BE2C (cell line): ENCODE measurements at regions not wholly inside any gene's neighbourhood (a gene's known extent, or its start where the extent isn't known, plus 50 kb on each side); places are given as distances from the start of the nearest gene placed in this dataset.

ENCODE experiments used
- DNase-seq: peaks from one replicate; pipeline ENCODE4 v3.0.0-alpha.2; 2020
- H3K27me3 ChIP-seq: fragments of 250-450 bp; sonication (Bioruptor Pico); 2 replicates; pipeline ENCODE4 v1.5.1; 2020; ENCODE audit warnings: mild to moderate bottlenecking
- H3K36me3 ChIP-seq: fragments of 250-450 bp; sonication (Bioruptor Pico); 2 replicates; pipeline ENCODE4 v1.5.1; 2020; ENCODE audit warnings: mild to moderate bottlenecking
- H3K4me1 ChIP-seq: fragments of 250-450 bp; sonication (Bioruptor Pico); 2 replicates; pipeline ENCODE4 v1.5.1; 2020
- H3K4me3 ChIP-seq: 2 replicates; pipeline ENCODE4 v1.5.1; 2011; ENCODE audit warnings: low read depth, low read length
- H3K9me3 ChIP-seq: fragments of 250-450 bp; sonication (Bioruptor Pico); 2 replicates; pipeline ENCODE4 v1.5.1; 2020
- TF ChIP-seq, protein P1 (sequence below): IDR thresholded peaks from 2 replicates; pipeline ENCODE4 v1.5.1; 2012; ENCODE audit warnings: mild to moderate bottlenecking, low read depth, low read length

- no peak overlapping the region for H3K4me3 ChIP-seq
- no peaks in the 10 kb centered on the region for H3K9me3 ChIP-seq
- DNase-seq = no peak
- no peaks in the 10 kb centered on the region; the same call in 1 of the 2 replicates for H3K4me1 ChIP-seq
- TF ChIP-seq, protein P1, sequence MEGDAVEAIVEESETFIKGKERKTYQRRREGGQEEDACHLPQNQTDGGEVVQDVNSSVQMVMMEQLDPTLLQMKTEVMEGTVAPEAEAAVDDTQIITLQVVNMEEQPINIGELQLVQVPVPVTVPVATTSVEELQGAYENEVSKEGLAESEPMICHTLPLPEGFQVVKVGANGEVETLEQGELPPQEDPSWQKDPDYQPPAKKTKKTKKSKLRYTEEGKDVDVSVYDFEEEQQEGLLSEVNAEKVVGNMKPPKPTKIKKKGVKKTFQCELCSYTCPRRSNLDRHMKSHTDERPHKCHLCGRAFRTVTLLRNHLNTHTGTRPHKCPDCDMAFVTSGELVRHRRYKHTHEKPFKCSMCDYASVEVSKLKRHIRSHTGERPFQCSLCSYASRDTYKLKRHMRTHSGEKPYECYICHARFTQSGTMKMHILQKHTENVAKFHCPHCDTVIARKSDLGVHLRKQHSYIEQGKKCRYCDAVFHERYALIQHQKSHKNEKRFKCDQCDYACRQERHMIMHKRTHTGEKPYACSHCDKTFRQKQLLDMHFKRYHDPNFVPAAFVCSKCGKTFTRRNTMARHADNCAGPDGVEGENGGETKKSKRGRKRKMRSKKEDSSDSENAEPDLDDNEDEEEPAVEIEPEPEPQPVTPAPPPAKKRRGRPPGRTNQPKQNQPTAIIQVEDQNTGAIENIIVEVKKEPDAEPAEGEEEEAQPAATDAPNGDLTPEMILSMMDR = no peak
- no peaks in the 10 kb centered on the region for H3K36me3 ChIP-seq
- H3K27me3 ChIP-seq = no peaks in the 10 kb centered on the region
Observed at GRCh38 chr2:42944779-42945415, 152.5 kb upstream of the HAAO start.

- no peaks in the 10 kb centered on the region; the same call in 1 of the 2 replicates for H3K4me1 ChIP-seq
- no peak for DNase-seq
Observed at GRCh38 chr2:42942990-42943493, 150.7 kb upstream of the HAAO start.

DNA sequence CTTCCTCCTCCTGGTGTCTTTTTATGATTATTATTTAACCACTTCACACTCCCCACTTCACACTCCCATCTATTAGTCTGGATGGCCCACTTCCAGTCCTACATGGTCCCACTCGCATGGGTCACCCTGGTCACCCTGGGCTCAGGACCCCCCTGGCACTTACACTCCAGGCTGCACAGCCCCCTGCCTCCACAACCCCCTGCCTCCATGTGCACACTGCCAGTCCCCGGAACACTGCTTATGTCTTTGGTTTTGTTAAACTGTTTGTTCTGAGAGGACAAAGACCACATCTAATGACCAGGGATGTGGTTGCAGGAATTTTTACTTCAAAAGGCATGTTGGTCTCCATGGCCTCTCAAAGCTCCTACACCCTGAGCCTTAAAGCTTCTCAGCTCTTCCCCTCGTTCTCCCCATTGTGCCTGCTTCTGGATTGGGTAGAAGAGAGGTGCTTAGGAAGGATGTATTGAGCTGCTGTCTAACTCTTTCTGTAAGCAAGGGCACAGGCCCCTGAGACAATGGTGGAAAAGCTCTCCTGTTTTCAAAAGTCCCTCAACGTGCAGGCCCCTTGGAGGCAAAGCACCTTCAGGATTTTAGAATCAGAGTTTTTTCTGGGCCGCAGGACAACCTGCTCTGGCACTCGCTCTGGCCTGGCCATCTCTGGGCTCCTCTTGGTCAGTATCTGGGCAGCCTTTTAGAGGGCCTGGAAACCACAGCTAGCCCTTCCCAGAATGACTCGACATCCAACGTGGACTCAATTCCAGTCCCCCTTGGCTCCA, 150.0 kb upstream of the HAAO start:
- TF ChIP-seq, protein P1 = no peak
- Histone ChIP-seq H3K36me3 (no peaks in the 10 kb centered on the region), H3K4me1 (no peaks in the 10 kb centered on the region; the same call in 1 of the 2 replicates), H3K4me3 (no peak overlapping the region), H3K9me3 (no peaks in the 10 kb centered on the region), H3K27me3 (no peaks in the 10 kb centered on the region)
- DNase-seq = no peak

More at GRCh38 chr2:42942990-42943493, 150.7 kb upstream of the HAAO start:
- TF ChIP-seq, protein P1 = no peak
- Histone ChIP-seq H3K36me3 (no peaks in the 10 kb centered on the region), H3K27me3 (no peaks in the 10 kb centered on the region), H3K4me3 (no peak overlapping the region), H3K9me3 (no peaks in the 10 kb centered on the region)

DNA sequence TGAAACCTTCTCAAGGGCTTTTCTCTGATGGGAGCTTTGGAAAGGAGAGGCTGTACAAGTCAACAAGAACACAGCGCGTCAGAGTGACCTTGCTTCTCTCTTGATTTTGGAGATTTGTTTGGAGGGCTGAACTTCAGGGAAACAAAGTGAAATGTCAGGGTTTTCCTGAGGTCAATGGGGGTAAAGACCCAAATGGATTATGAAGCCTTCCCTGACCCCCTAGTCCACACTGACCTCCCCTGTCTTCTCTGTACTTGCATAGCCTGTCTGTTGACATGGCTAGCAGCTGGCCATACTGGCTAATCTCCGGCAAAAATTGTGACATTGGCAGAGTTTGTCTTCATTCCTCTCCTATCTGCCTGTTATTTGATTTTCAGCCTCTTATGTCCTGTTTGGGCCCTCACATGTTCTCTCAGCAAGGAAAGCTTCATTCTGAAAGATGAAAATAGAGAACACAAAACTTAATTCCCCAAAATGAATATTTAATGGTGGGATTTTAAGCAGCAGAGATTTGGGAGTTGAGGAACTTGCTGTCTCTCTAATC, 149.3 kb upstream of the HAAO start:
- TF ChIP-seq, protein P1 = no peak
- no peaks in the 10 kb centered on the region for H3K9me3 ChIP-seq
- H3K36me3 ChIP-seq = no peaks in the 10 kb centered on the region
- H3K4me3 ChIP-seq = no peak overlapping the region
- H3K27me3 ChIP-seq = no peaks in the 10 kb centered on the region
- H3K4me1 ChIP-seq = no peaks in the 10 kb centered on the region; the same call in 1 of the 2 replicates
- no peak for DNase-seq

GRCh38 chr2:42939411-42940206, 147.2 kb upstream of the HAAO start:
- no peaks in the 10 kb centered on the region; the same call in 1 of the 2 replicates for H3K4me1 ChIP-seq
- H3K27me3 ChIP-seq = no peaks in the 10 kb centered on the region
- no peak overlapping the region for H3K4me3 ChIP-seq
- peak; percentile 54 for DNase-seq
- H3K9me3 ChIP-seq = no peaks in the 10 kb centered on the region
- no peaks in the 10 kb centered on the region for H3K36me3 ChIP-seq
- TF ChIP-seq, protein P1 = no peak
